HG03558 (cell line): ENCODE measurements at regions not wholly inside any gene's neighbourhood (a gene's known extent, or its start where the extent isn't known, plus 50 kb on each side); places are given as distances from the start of the nearest gene placed in this dataset.

ENCODE experiments used
- ATAC-seq: cut with Tn5 transposase; IDR thresholded peaks from one replicate; pipeline ENCODE4 v1.9.1; 2021; ENCODE audit warnings: moderate number of reproducible peaks; ENCODE audit not compliant: unreplicated experiment; ENCODE audit errors: extremely low read depth

- no peak for ATAC-seq
These were observed 50.5 kb upstream of the SALL1 start for GRCh38 chr16:51201604-51202003.
